ACC112 (cell line): ENCODE measurements at regions not wholly inside any gene's neighbourhood (a gene's known extent, or its start where the extent isn't known, plus 50 kb on each side); places are given as distances from the start of the nearest gene placed in this dataset.
"Not testable (repeated sequence)": the region's sequence is repeated elsewhere in the genome, so short reads cannot be mapped to it uniquely, and the experiment has no call there.

Experiments
- H2AFZ ChIP-seq: fragments of 200-600 bp; sonication (generic); one replicate; pipeline ENCODE4 v1.6.0; 2017; ENCODE audit warnings: antibody characterized with exemption, low read length; ENCODE audit not compliant: unreplicated experiment
- H3K27ac ChIP-seq: fragments of 200-600 bp; sonication (generic); 2 replicates; pipeline ENCODE4 v1.5.1; 2014; ENCODE audit warnings: low read depth, mild to moderate bottlenecking, antibody characterized with exemption, low read length, moderate library complexity
- H3K27me3 ChIP-seq: fragments of 200-600 bp; sonication (generic); 2 replicates; pipeline ENCODE4 v1.6.1; 2014; ENCODE audit warnings: mild to moderate bottlenecking, antibody characterized with exemption, low read length, moderate library complexity, mixed read lengths; ENCODE audit not compliant: insufficient read depth
- H3K36me3 ChIP-seq: fragments of 200-600 bp; sonication (generic); 2 replicates; pipeline ENCODE4 v1.6.1; 2016; ENCODE audit warnings: mild to moderate bottlenecking, antibody characterized with exemption, low read length, moderate library complexity, mixed read lengths; ENCODE audit not compliant: insufficient read depth
- H3K4me1 ChIP-seq: fragments of 200-600 bp; sonication (generic); one replicate; pipeline ENCODE4 v1.6.1; 2016; ENCODE audit warnings: low read length, mixed read lengths; ENCODE audit not compliant: insufficient read depth, unreplicated experiment, control insufficient read depth
- H3K4me3 ChIP-seq: fragments of 200-600 bp; sonication (generic); 2 replicates; pipeline ENCODE4 v1.5.1; 2014; ENCODE audit warnings: mild to moderate bottlenecking, low read depth, low read length
- H3K79me2 ChIP-seq: fragments of 200-600 bp; sonication (generic); one replicate; pipeline ENCODE4 v1.6.0; 2016; ENCODE audit warnings: low read length; ENCODE audit not compliant: control insufficient read depth, unreplicated experiment, insufficient read depth

GRCh38 chr2:192932376-192932775 lies 737.6 kb upstream of the TMEFF2 start:
- no peaks in the 10 kb centered on the region for H3K36me3 ChIP-seq
- H3K4me1 ChIP-seq: no peaks in the 10 kb centered on the region
- no peaks in the 10 kb centered on the region for H3K27me3 ChIP-seq
- no peak overlapping the region for H2AFZ ChIP-seq
- H3K4me3 ChIP-seq: no peak overlapping the region
- no peak overlapping the region for H3K27ac ChIP-seq
- H3K79me2 ChIP-seq: no peaks in the 10 kb centered on the region

GRCh38 chr2:192921631-192922030 lies 726.9 kb upstream of the TMEFF2 start:
- H3K79me2 ChIP-seq, H3K4me1 ChIP-seq, H2AFZ ChIP-seq, H3K36me3 ChIP-seq, H3K27me3 ChIP-seq, H3K27ac ChIP-seq, H3K4me3 ChIP-seq: not testable (repeated sequence)

GRCh38 chr2:192901446-192901845 lies 706.7 kb upstream of the TMEFF2 start:
- no peak overlapping the region for H2AFZ ChIP-seq
- H3K36me3 ChIP-seq: no peaks in the 10 kb centered on the region
- no peaks in the 10 kb centered on the region for H3K79me2 ChIP-seq
- H3K4me1 ChIP-seq: no peaks in the 10 kb centered on the region
- H3K4me3 ChIP-seq: no peak overlapping the region
- H3K27ac ChIP-seq: no peak overlapping the region
- no peaks in the 10 kb centered on the region for H3K27me3 ChIP-seq

- no peaks in the 10 kb centered on the region for H3K4me1 ChIP-seq
- H3K27ac ChIP-seq: no peak overlapping the region
- H3K4me3 ChIP-seq: no peak overlapping the region
- H2AFZ ChIP-seq: no peak overlapping the region
- no peaks in the 10 kb centered on the region for H3K79me2 ChIP-seq
- no peaks in the 10 kb centered on the region for H3K27me3 ChIP-seq
- H3K36me3 ChIP-seq: no peaks in the 10 kb centered on the region
Observed at GRCh38 chr2:192899466-192899865, 704.7 kb upstream of the TMEFF2 start.

- not testable (repeated sequence) for H3K4me1 ChIP-seq, H3K36me3 ChIP-seq, H2AFZ ChIP-seq, H3K27ac ChIP-seq, H3K79me2 ChIP-seq, H3K4me3 ChIP-seq, H3K27me3 ChIP-seq
Observed at GRCh38 chr2:192893976-192894375, 699.2 kb upstream of the TMEFF2 start.

GRCh38 chr2:192888109-192888508 lies 693.4 kb upstream of the TMEFF2 start:
- Histone ChIP-seq H3K79me2 (no peaks in the 10 kb centered on the region), H3K4me3 (no peak overlapping the region), H3K36me3 (no peaks in the 10 kb centered on the region), H2AFZ (no peak overlapping the region), H3K4me1 (no peaks in the 10 kb centered on the region), H3K27ac (no peak overlapping the region), H3K27me3 (no peaks in the 10 kb centered on the region)

GRCh38 chr2:192887337-192887736 lies 692.6 kb upstream of the TMEFF2 start:
- no peaks in the 10 kb centered on the region for H3K36me3 ChIP-seq
- no peaks in the 10 kb centered on the region for H3K27me3 ChIP-seq
- H3K79me2 ChIP-seq: no peaks in the 10 kb centered on the region
- H2AFZ ChIP-seq: no peak overlapping the region
- no peak overlapping the region for H3K4me3 ChIP-seq
- no peak overlapping the region for H3K27ac ChIP-seq
- no peaks in the 10 kb centered on the region for H3K4me1 ChIP-seq

GRCh38 chr2:192886636-192887035 lies 691.9 kb upstream of the TMEFF2 start:
- Histone ChIP-seq H3K36me3 (no peaks in the 10 kb centered on the region), H3K27ac (no peak overlapping the region), H2AFZ (no peak overlapping the region), H3K27me3 (no peaks in the 10 kb centered on the region), H3K79me2 (no peaks in the 10 kb centered on the region), H3K4me3 (no peak overlapping the region), H3K4me1 (no peaks in the 10 kb centered on the region)

GRCh38 chr2:192885569-192886160 lies 690.9 kb upstream of the TMEFF2 start:
- no peak overlapping the region for H3K27ac ChIP-seq
- H3K36me3 ChIP-seq: no peaks in the 10 kb centered on the region
- H2AFZ ChIP-seq: no peak overlapping the region
- no peaks in the 10 kb centered on the region for H3K4me1 ChIP-seq
- H3K4me3 ChIP-seq: no peak overlapping the region
- H3K79me2 ChIP-seq: no peaks in the 10 kb centered on the region
- no peaks in the 10 kb centered on the region for H3K27me3 ChIP-seq

GRCh38 chr2:192877159-192877558 lies 682.4 kb upstream of the TMEFF2 start:
- Histone ChIP-seq H3K79me2 (no peaks in the 10 kb centered on the region), H3K4me3 (no peak overlapping the region), H3K27me3 (no peaks in the 10 kb centered on the region), H3K27ac (no peak overlapping the region), H3K4me1 (no peaks in the 10 kb centered on the region), H3K36me3 (no peaks in the 10 kb centered on the region), H2AFZ (no peak overlapping the region)

GRCh38 chr2:192876698-192877097 lies 682.0 kb upstream of the TMEFF2 start:
- no peaks in the 10 kb centered on the region for H3K36me3 ChIP-seq
- no peak overlapping the region for H2AFZ ChIP-seq
- H3K27me3 ChIP-seq: no peaks in the 10 kb centered on the region
- no peak overlapping the region for H3K27ac ChIP-seq
- H3K79me2 ChIP-seq: no peaks in the 10 kb centered on the region
- no peaks in the 10 kb centered on the region for H3K4me1 ChIP-seq
- H3K4me3 ChIP-seq: no peak overlapping the region
